ENCODE measurements at regions not wholly inside any gene's neighbourhood (a gene's known extent, or its start where the extent isn't known, plus 50 kb on each side); places are given as distances from the start of the nearest gene placed in this dataset.

GRCh38 chr4:85094735-85095134 is 128.2 kb upstream of the WDFY3 start:
- no peak overlapping the region for H3K27ac ChIP-seq
- H3K4me1 ChIP-seq, result no peaks in the 10 kb centered on the region
- TF ChIP-seq POLR2A (IDR thresholded peaks at IDR 0.05), result no peak
- no peak for TF ChIP-seq CTCF (IDR thresholded peaks at IDR 0.05)
- DNase-seq (no peak), ATAC-seq (no peak)
- H3K9me3 ChIP-seq, result peaks cover 0 to 12% (median 4%) of the 10 kb centered on the region in 12 donors
- no peaks in the 10 kb centered on the region for H3K27me3 ChIP-seq
- no peak overlapping the region for H3K4me3 ChIP-seq
- H3K36me3 ChIP-seq, result no peaks in the 10 kb centered on the region
- WGBS, 4 donors, result 80 to 84% (median 82%) methylated on average over 1 of the region's 1 CpG
- intact Hi-C loops (cut with DNase I), result no loop called here

DNA sequence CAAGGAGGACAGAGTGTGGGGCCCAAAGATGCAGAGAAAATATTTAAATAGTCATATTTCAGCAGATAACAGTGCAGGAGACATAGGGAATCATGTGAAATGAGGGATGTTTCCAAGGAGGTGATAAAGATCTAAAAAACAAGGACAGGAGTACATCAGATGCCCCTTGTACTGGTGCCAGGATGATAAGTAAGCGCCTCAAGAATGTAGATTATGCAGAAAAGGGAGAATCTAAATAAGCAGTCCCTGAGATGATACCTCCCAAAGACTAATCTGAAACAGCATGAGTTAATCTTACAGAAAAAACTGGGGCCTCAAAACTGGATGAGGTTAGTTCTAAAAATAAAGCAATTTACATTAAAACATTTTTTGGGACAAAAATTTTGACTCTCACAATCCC is 136.1 kb upstream of the WDFY3 start:
- DNase-seq (no peak), ATAC-seq (no peak)
- TF ChIP-seq POLR2A (IDR thresholded peaks at IDR 0.05) (no peak), CTCF (IDR thresholded peaks at IDR 0.05) (no peak)
- no peaks in the 10 kb centered on the region for H3K4me1 ChIP-seq
- H3K27ac ChIP-seq, result no peak overlapping the region
- 80 to 89% (median 86%) methylated on average over 1 of the region's 1 CpG for WGBS, 4 donors
- intact Hi-C loops (cut with DNase I), result no loop called here
- no peaks in the 10 kb centered on the region for H3K27me3 ChIP-seq
- H3K36me3 ChIP-seq, result no peaks in the 10 kb centered on the region
- peaks cover 0 to 4% (median 0%) of the 10 kb centered on the region in 12 donors for H3K9me3 ChIP-seq
- H3K4me3 ChIP-seq, result no peak overlapping the region

- H3K4me1 ChIP-seq, result no peaks in the 10 kb centered on the region
- no peak overlapping the region for H3K27ac ChIP-seq
- DNase-seq (no peak), ATAC-seq (no peak)
- H3K4me3 ChIP-seq, result no peak overlapping the region
- H3K9me3 ChIP-seq, result peaks cover 0 to 2% (median 0%) of the 10 kb centered on the region in 12 donors
- H3K27me3 ChIP-seq, result no peaks in the 10 kb centered on the region
- H3K36me3 ChIP-seq, result no peaks in the 10 kb centered on the region
- intact Hi-C loops (cut with DNase I), result no loop called here
- TF ChIP-seq CTCF (IDR thresholded peaks at IDR 0.05) (no peak), POLR2A (IDR thresholded peaks at IDR 0.05) (no peak)
Observed at GRCh38 chr4:85106166-85106565, 139.7 kb upstream of the WDFY3 start.

DNA sequence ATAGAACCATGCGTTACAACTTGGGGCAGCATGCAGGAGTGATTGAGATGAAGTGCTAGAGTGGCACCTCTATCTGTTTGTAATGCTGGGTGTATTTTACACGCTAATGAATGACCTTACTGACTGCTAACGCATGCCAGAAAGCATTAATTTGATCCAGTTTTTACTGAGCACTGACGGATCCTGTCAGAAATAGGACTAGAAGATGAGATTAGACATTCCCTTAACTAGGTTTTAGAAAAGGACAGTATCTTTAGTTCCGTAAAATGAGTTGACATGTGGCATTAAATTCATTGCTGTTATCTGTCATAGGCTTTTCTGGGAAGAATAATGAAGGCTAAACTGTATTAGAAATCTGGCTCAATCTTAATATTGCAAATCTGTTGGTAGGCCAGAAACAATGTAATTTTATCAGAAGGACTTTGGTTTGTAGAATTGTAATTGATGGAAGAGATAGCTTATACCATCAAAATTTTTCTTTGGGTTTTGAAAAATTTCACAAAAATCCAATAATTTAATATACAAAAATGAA is 140.4 kb upstream of the WDFY3 start:
- Histone ChIP-seq H3K4me1 (no peaks in the 10 kb centered on the region), H3K27ac (no peak overlapping the region), H3K36me3 (no peaks in the 10 kb centered on the region), H3K27me3 (no peaks in the 10 kb centered on the region), H3K4me3 (no peak overlapping the region), H3K9me3 (peaks cover 0 to 7% (median 0%) of the 10 kb centered on the region in 12 donors)
- TF ChIP-seq CTCF (IDR thresholded peaks at IDR 0.05) (no peak), POLR2A (IDR thresholded peaks at IDR 0.05) (no peak)
- ATAC-seq (no peak), DNase-seq (no peak)
- intact Hi-C loops (cut with DNase I), result no loop called here
- 77 to 87% (median 81%) methylated on average over 5 of the region's 5 CpGs for WGBS, 4 donors
